Epithelial cell of proximal tubule (primary cell): ENCODE measurements at regions not wholly inside any gene's neighbourhood (a gene's known extent, or its start where the extent isn't known, plus 50 kb on each side); places are given as distances from the start of the nearest gene placed in this dataset.

Source experiments
- DNase-seq: peaks from one replicate; pipeline ENCODE4 v3.0.0-alpha.2; 2011; ENCODE audit warnings: low read depth
- H3K4me3 ChIP-seq: 2 replicates; pipeline ENCODE4 v1.5.1; 2011; ENCODE audit warnings: low read depth, mild to moderate bottlenecking, low read length
- TF ChIP-seq, protein P1 (sequence below): conservative IDR thresholded peaks from 2 replicates; pipeline ENCODE4 v1.5.1; 2012; ENCODE audit warnings: low read depth, mild to moderate bottlenecking, low read length

DNA sequence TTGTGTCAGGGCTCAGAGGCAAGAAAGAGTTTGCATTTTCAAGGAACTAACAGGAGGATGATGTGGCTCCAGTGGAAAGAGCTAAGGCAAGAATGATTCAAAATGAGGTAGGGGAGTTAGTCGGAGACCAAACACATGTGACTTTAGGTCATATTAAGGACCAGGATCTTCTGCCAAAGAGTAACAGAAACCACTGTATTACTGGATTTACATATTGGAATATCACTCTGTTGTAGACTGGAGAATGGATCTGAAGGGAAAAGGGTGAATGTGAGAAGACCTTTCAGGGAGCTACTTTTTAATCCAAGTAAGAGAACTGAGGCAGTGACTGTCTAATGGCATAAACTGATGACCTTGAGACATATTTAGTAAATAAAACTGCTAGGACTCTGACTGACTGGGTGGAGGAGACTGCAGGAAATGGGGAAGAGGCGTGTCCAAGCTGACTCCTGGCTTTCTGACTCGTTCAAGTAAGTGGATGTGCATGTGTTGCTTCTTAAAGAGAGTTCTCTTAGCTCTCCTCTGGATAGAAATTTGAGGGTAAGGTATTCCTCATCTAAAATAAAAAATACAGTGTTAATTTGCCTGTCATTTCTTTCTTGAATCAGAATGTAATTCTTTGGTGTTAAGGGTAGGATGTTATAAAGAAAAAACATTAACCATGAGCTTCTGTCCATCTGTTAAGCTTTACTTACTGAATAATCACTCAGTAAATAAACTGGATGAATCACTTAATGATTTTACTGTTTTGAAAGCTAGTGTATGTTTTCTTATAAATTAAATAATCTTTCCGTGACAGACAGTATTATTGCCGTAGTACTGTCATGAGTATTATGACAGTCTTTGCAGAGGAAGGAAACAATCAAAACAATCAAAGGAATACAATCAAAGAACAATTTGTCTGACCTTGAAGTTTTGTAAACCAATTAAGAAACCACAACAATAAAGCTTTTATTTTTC lies 58.3 kb upstream of the CFAP20DC start:
- TF ChIP-seq, protein P1, sequence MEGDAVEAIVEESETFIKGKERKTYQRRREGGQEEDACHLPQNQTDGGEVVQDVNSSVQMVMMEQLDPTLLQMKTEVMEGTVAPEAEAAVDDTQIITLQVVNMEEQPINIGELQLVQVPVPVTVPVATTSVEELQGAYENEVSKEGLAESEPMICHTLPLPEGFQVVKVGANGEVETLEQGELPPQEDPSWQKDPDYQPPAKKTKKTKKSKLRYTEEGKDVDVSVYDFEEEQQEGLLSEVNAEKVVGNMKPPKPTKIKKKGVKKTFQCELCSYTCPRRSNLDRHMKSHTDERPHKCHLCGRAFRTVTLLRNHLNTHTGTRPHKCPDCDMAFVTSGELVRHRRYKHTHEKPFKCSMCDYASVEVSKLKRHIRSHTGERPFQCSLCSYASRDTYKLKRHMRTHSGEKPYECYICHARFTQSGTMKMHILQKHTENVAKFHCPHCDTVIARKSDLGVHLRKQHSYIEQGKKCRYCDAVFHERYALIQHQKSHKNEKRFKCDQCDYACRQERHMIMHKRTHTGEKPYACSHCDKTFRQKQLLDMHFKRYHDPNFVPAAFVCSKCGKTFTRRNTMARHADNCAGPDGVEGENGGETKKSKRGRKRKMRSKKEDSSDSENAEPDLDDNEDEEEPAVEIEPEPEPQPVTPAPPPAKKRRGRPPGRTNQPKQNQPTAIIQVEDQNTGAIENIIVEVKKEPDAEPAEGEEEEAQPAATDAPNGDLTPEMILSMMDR, result no peak
- DNase-seq, result no peak
- no peak overlapping the region for H3K4me3 ChIP-seq

DNA sequence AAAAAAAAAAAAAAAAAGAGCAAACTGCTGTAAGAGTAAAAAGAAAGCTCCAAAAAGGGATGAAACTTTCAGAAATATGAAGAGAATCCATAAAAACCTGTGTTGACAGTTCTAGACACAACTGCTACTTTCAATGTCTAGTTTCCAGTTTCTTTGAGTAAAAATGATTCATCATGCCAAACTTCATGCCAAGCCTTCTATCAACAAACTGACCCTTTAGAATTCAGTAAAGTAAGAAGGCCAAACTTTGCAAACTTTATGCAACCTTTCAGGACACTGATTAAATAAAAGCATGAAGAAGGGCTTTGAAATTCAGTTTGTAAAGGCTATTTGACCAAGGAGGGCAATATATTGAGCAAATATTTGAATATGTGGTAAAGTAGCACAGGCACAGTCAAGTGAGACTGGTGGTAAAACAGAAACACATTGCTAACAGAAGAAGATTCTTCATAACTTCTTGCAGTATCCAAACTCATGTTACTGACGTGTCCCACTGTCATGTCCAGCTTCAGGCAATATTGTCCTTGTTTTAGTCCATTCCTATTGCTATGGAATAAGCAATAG lies 56.3 kb upstream of the CFAP20DC start:
- H3K4me3 ChIP-seq, result no peak overlapping the region
- TF ChIP-seq, protein P1, result no peak
- no peak for DNase-seq

DNA sequence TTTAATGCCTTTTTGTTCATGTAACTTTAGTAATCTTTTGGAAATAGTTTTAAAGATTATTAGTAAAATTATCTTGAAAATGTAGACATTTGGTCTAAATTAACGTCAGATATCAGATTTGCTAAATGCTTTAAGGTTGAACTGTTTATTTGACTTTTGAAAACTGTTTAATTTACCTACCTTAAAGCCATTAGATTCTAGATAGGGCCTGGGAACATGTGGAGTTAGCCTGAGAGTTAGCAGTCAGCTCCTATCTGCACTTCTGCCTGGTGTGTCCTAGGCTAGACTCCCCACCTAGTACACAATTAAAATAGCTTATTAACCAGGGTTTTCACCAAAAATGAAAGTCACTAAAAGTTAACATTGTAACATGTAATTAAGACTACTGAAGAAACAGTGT lies 53.7 kb upstream of the CFAP20DC start:
- no peak overlapping the region for H3K4me3 ChIP-seq
- TF ChIP-seq, protein P1, result no peak
- no peak for DNase-seq

DNA sequence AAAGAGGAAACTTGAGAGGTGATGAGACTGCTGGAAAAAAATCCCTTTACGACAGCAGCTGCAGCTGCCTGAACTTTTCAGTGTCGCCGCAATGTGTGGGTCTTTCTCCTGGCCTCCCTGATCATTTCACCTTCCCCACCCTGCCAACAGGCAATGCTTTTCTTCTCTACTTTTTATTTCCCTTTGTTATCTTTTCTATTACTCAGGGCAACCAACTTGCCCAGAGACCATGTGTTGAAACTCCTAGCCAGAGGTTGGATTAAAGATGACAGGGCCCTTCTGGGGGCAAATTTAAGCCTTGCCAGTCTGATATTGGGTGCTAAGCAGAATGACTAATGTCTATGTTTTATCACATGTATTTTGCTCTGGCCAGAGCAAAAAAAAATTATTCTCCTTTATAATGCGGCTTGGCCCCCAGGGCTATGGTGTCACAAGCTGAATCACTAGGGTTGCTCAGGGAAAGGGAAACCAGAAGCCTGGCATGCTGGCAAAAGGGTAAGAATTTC lies 51.5 kb upstream of the CFAP20DC start:
- TF ChIP-seq, protein P1, result no peak
- H3K4me3 ChIP-seq, result no peak overlapping the region
- DNase-seq, result no peak
